ENCODE measurements at regions not wholly inside any gene's neighbourhood (a gene's known extent, or its start where the extent isn't known, plus 50 kb on each side); places are given as distances from the start of the nearest gene placed in this dataset.
A peak's percentile ranks its signal among the peaks of the same experiment; 100 is the strongest.
"Not testable (repeated sequence)": the region's sequence is repeated elsewhere in the genome, so short reads cannot be mapped to it uniquely, and the experiment has no call there.

GRCh38 chr2:113351375-113352355 is 72.9 kb upstream of the PAX8 start:
- Histone ChIP-seq H3K36me3 (no peaks in the 10 kb centered on the region; the same call in 1 of the 2 replicates), H3K4me3 (no peak overlapping the region), H3K9me3 (no peaks in the 10 kb centered on the region), H3K27me3 (no peaks in the 10 kb centered on the region)
- no peak for DNase-seq

- not testable (repeated sequence) for H3K27me3 ChIP-seq, H3K4me3 ChIP-seq, H3K9me3 ChIP-seq, DNase-seq, H3K36me3 ChIP-seq
Measured at GRCh38 chr2:113343800-113344199, 65.1 kb upstream of the PAX8 start.

- Histone ChIP-seq H3K36me3 (no peaks in the 10 kb centered on the region), H3K9me3 (no peaks in the 10 kb centered on the region), H3K4me3 (no peak overlapping the region), H3K27me3 (no peaks in the 10 kb centered on the region)
- no peak for DNase-seq
Measured at GRCh38 chr2:113342650-113343049, 63.9 kb upstream of the PAX8 start.

GRCh38 chr2:113341870-113342253 is 63.1 kb upstream of the PAX8 start:
- H3K4me3 ChIP-seq, H3K27me3 ChIP-seq, DNase-seq, H3K36me3 ChIP-seq, H3K9me3 ChIP-seq: not testable (repeated sequence)

- no peak for DNase-seq
- Histone ChIP-seq H3K36me3 (no peaks in the 10 kb centered on the region), H3K4me3 (no peak overlapping the region), H3K27me3 (no peaks in the 10 kb centered on the region), H3K9me3 (no peaks in the 10 kb centered on the region)
Measured at GRCh38 chr2:113341191-113341869, 62.6 kb upstream of the PAX8 start.

- H3K4me3 ChIP-seq, result no peak overlapping the region
- DNase-seq, result no peak
- H3K9me3 ChIP-seq, result no peaks in the 10 kb centered on the region
- H3K27me3 ChIP-seq, result no peaks in the 10 kb centered on the region
- H3K36me3 ChIP-seq, result no peaks in the 10 kb centered on the region
Measured at GRCh38 chr2:113337809-113338208, 59.1 kb upstream of the PAX8 start.

GRCh38 chr2:113336040-113336439 is 57.3 kb upstream of the PAX8 start:
- H3K9me3 ChIP-seq, H3K27me3 ChIP-seq, H3K4me3 ChIP-seq, DNase-seq, H3K36me3 ChIP-seq: not testable (repeated sequence)

GRCh38 chr2:113334147-113334546 is 55.4 kb upstream of the PAX8 start:
- H3K36me3 ChIP-seq, result no peaks in the 10 kb centered on the region
- no peak for DNase-seq
- no peaks in the 10 kb centered on the region for H3K27me3 ChIP-seq
- no peaks in the 10 kb centered on the region for H3K9me3 ChIP-seq
- H3K4me3 ChIP-seq, result no peak overlapping the region

GRCh38 chr2:113333735-113334134 is 55.0 kb upstream of the PAX8 start:
- not testable (repeated sequence) for DNase-seq, H3K27me3 ChIP-seq, H3K36me3 ChIP-seq, H3K9me3 ChIP-seq, H3K4me3 ChIP-seq

- not testable (repeated sequence) for DNase-seq, H3K36me3 ChIP-seq, H3K4me3 ChIP-seq, H3K9me3 ChIP-seq, H3K27me3 ChIP-seq
Measured at GRCh38 chr2:113330060-113330767, 51.5 kb upstream of the PAX8 start.

GRCh38 chr2:113328973-113329372 is 50.3 kb upstream of the PAX8 start:
- peak; percentile 59 for DNase-seq
- not testable (repeated sequence) for H3K36me3 ChIP-seq, H3K4me3 ChIP-seq, H3K27me3 ChIP-seq, H3K9me3 ChIP-seq

- H3K9me3 ChIP-seq, H3K36me3 ChIP-seq, H3K4me3 ChIP-seq, DNase-seq, H3K27me3 ChIP-seq: not testable (repeated sequence)
Measured at GRCh38 chr2:113328572-113328971, 49.9 kb upstream of the PAX8 start.

Data from MG63 (cell line).